GM23338 (cell line): ENCODE measurements at regions not wholly inside any gene's neighbourhood (a gene's known extent, or its start where the extent isn't known, plus 50 kb on each side); places are given as distances from the start of the nearest gene placed in this dataset.

ENCODE experiments used
- ATAC-seq: fragments of 200-7000 bp; cut with Tn5 transposase; 3 replicates; pipeline ENCODE4 v1.9.1; 2020
- DNase-seq: peaks from one replicate; pipeline ENCODE4 v3.0.0-alpha.2; 2015; ENCODE audit warnings: low spot score
- H2AFZ ChIP-seq: fragments of 200-600 bp; sonication (generic); 2 replicates; pipeline ENCODE4 v1.8.0; 2016; ENCODE audit warnings: antibody characterized with exemption, mild to moderate bottlenecking, moderate library complexity
- H3F3A ChIP-seq: fragments of 200-600 bp; sonication (generic); replicated peaks from 2 replicates; pipeline ENCODE4 v1.8.0; 2017; ENCODE audit warnings: antibody characterized with exemption, mixed run types, low read depth
- H3K27ac ChIP-seq: fragments of 200-600 bp; sonication (generic); 2 replicates; pipeline ENCODE4 v1.6.1; 2016; ENCODE audit warnings: low read depth
- H3K27me3 ChIP-seq: fragments of 200-600 bp; sonication (generic); 2 replicates; pipeline ENCODE4 v1.8.0; 2016; ENCODE audit warnings: mild to moderate bottlenecking, mixed run types, moderate library complexity; ENCODE audit not compliant: insufficient read depth
- H3K36me3 ChIP-seq: fragments of 200-600 bp; sonication (generic); 2 replicates; pipeline ENCODE4 v1.8.0; 2016; ENCODE audit warnings: mild to moderate bottlenecking; ENCODE audit not compliant: insufficient read depth
- H3K4me1 ChIP-seq: fragments of 200-600 bp; sonication (generic); 2 replicates; pipeline ENCODE4 v1.8.0; 2016; ENCODE audit warnings: mild to moderate bottlenecking, moderate library complexity; ENCODE audit not compliant: insufficient read depth
- H3K4me2 ChIP-seq: fragments of 200-600 bp; sonication (generic); 2 replicates; pipeline ENCODE4 v1.7.1; 2017; ENCODE audit warnings: mixed run types
- H3K4me3 ChIP-seq: fragments of 200-600 bp; sonication (generic); 2 replicates; pipeline ENCODE4 v1.6.1; 2016; ENCODE audit warnings: mixed run types
- H3K79me2 ChIP-seq: fragments of 200-600 bp; sonication (generic); replicated peaks from 2 replicates; pipeline ENCODE4 v1.8.0; 2017; ENCODE audit warnings: mild to moderate bottlenecking; ENCODE audit not compliant: insufficient read depth
- H3K9me2 ChIP-seq: fragments of 200-600 bp; sonication (generic); 2 replicates; pipeline ENCODE4 v1.8.0; 2017; ENCODE audit not compliant: insufficient read depth
- H4K20me1 ChIP-seq: fragments of 200-600 bp; sonication (generic); replicated peaks from 2 replicates; pipeline ENCODE4 v1.8.0; 2017; ENCODE audit warnings: mild to moderate bottlenecking; ENCODE audit not compliant: insufficient read depth
- H3K27ac Mint-ChIP-seq: 2 replicates; pipeline ENCODE4 v1.8.0; 2020; ENCODE audit warnings: inconsistent platforms, mild to moderate bottlenecking, moderate library complexity, mixed read lengths
- H3K27me3 Mint-ChIP-seq: 3 replicates; pipeline ENCODE4 v1.8.0; 2022; ENCODE audit warnings: low read depth, mild to moderate bottlenecking, moderate library complexity, mixed read lengths, inconsistent platforms; ENCODE audit not compliant: insufficient read depth, poor library complexity
- H3K36me3 Mint-ChIP-seq: 3 replicates; pipeline ENCODE4 v1.8.0; 2021; ENCODE audit warnings: low read depth, mild to moderate bottlenecking, inconsistent platforms, moderate library complexity, mixed read lengths
- H3K4me1 Mint-ChIP-seq: 3 replicates; pipeline ENCODE4 v1.8.0; 2020; ENCODE audit warnings: mild to moderate bottlenecking, inconsistent platforms, mixed read lengths
- H3K4me3 Mint-ChIP-seq: 3 replicates; pipeline ENCODE4 v1.8.0; 2021; ENCODE audit warnings: moderate library complexity, mild to moderate bottlenecking, inconsistent platforms, mixed read lengths
- H3K9me3 Mint-ChIP-seq: 3 replicates; pipeline ENCODE4 v1.8.0; 2020; ENCODE audit warnings: moderate library complexity, mild to moderate bottlenecking, inconsistent platforms, mixed read lengths
- CREB1 ChIP-seq: fragments of 250-450 bp; sonication (Bioruptor Pico); IDR thresholded peaks from 2 replicates; pipeline ENCODE4 v1.5.0; 2020; ENCODE audit warnings: low read depth, mild to moderate bottlenecking, moderate library complexity
- EZH2 ChIP-seq: fragments of 200-600 bp; sonication (generic); IDR thresholded peaks from one replicate; pipeline ENCODE4 v1.8.0; 2017; ENCODE audit warnings: antibody characterized with exemption, mild to moderate bottlenecking, low read depth; ENCODE audit not compliant: unreplicated experiment
- EZH2phosphoT487 ChIP-seq: fragments of 200-600 bp; sonication (generic); IDR thresholded peaks from one replicate; pipeline ENCODE4 v1.8.1; 2018; ENCODE audit warnings: antibody characterized with exemption; ENCODE audit not compliant: unreplicated experiment
- JUNB ChIP-seq: IDR thresholded peaks from one replicate; pipeline ENCODE4 v1.6.1; 2016; ENCODE audit warnings: antibody characterized with exemption; ENCODE audit not compliant: unreplicated experiment
- NANOG ChIP-seq: IDR thresholded peaks from 2 replicates; pipeline ENCODE4 v1.6.1; 2016; ENCODE audit warnings: antibody characterized with exemption, borderline replicate concordance
- POLR2AphosphoS5 ChIP-seq: IDR thresholded peaks from 2 replicates; pipeline ENCODE4 v1.6.1; 2016; ENCODE audit warnings: antibody characterized with exemption, low read depth
- STAT1 ChIP-seq: IDR thresholded peaks from one replicate; pipeline ENCODE4 v1.6.1; 2016; ENCODE audit warnings: antibody characterized with exemption; ENCODE audit not compliant: unreplicated experiment
- ZNF114 ChIP-seq: fragments of 250-450 bp; sonication (Bioruptor Pico); IDR thresholded peaks from 2 replicates; pipeline ENCODE4 v1.5.0; 2020; ENCODE audit warnings: mild to moderate bottlenecking, moderate library complexity
- ZNF331 ChIP-seq: fragments of 250-450 bp; sonication (Bioruptor Pico); IDR thresholded peaks from 2 replicates; pipeline ENCODE4 v1.5.0; 2020; ENCODE audit warnings: low read depth, mild to moderate bottlenecking, moderate library complexity
- TF ChIP-seq, protein P1 (sequence below), 2 experiments: fragments of 200-600 bp in 1 of 2; sonication (generic) in 1 of 2; conservative IDR thresholded peaks; 2 replicates each; pipeline versions ENCODE4 v1.5.1 to v1.6.1; 2016 to 2017; ENCODE audit warnings: antibody characterized with exemption in 2 of 2, low read depth in 2 of 2, mild to moderate bottlenecking in 2 of 2, moderate library complexity in 1 of 2
- TF ChIP-seq, protein P2 (sequence below): fragments of 250-450 bp; sonication (Bioruptor Pico); IDR thresholded peaks from 2 replicates; pipeline ENCODE4 v1.5.0; 2020; ENCODE audit warnings: mild to moderate bottlenecking, moderate library complexity
- TF ChIP-seq, protein P3 (sequence below): IDR thresholded peaks from one replicate; pipeline ENCODE4 v1.6.1; 2018; ENCODE audit warnings: antibody characterized with exemption; ENCODE audit not compliant: unreplicated experiment
- TF ChIP-seq, protein P4 (sequence below): IDR thresholded peaks from 2 replicates; pipeline ENCODE4 v1.6.1; 2016; ENCODE audit warnings: antibody characterized with exemption

DNA sequence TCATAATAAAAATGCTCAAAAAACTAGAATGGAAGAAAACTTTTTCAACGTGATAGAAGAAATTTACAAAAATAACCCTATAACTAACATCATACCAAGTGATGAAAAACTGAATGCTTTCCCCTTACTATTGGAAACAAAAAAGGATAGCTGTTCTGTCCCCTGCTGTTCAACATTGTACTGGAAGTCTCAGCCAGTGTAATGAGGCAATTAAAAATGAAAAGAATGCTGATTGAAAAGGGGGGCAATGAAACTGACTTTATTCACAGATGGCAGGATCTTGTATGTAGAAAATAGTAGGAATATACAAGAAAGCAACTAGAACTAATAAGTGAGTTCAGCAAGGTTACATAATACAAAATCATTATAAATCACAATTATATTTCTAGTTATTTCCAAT, 337.9 kb upstream of the KITLG start:
- Histone ChIP-seq H3K4me2 (no peak overlapping the region), H3K27ac (no peak overlapping the region), H3F3A (no peaks in the 10 kb centered on the region), H3K79me2 (no peaks in the 10 kb centered on the region), H3K27me3 (no peaks in the 10 kb centered on the region), H2AFZ (no peak overlapping the region), H3K4me3 (no peak overlapping the region), H4K20me1 (no peaks in the 10 kb centered on the region), H3K36me3 (no peaks in the 10 kb centered on the region), H3K9me2 (no peaks in the 10 kb centered on the region), H3K4me1 (peaks cover 19% of the 10 kb centered on the region)
- DNase-seq: no peak
- no peak for ATAC-seq
- TF ChIP-seq, protein P1, sequence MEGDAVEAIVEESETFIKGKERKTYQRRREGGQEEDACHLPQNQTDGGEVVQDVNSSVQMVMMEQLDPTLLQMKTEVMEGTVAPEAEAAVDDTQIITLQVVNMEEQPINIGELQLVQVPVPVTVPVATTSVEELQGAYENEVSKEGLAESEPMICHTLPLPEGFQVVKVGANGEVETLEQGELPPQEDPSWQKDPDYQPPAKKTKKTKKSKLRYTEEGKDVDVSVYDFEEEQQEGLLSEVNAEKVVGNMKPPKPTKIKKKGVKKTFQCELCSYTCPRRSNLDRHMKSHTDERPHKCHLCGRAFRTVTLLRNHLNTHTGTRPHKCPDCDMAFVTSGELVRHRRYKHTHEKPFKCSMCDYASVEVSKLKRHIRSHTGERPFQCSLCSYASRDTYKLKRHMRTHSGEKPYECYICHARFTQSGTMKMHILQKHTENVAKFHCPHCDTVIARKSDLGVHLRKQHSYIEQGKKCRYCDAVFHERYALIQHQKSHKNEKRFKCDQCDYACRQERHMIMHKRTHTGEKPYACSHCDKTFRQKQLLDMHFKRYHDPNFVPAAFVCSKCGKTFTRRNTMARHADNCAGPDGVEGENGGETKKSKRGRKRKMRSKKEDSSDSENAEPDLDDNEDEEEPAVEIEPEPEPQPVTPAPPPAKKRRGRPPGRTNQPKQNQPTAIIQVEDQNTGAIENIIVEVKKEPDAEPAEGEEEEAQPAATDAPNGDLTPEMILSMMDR (conservative IDR thresholded peaks at IDR 0.05; ENCODE audit: low read depth in 2 of 2): no peak
- no peak for TF ChIP-seq JUNB
- TF ChIP-seq, protein P2, sequence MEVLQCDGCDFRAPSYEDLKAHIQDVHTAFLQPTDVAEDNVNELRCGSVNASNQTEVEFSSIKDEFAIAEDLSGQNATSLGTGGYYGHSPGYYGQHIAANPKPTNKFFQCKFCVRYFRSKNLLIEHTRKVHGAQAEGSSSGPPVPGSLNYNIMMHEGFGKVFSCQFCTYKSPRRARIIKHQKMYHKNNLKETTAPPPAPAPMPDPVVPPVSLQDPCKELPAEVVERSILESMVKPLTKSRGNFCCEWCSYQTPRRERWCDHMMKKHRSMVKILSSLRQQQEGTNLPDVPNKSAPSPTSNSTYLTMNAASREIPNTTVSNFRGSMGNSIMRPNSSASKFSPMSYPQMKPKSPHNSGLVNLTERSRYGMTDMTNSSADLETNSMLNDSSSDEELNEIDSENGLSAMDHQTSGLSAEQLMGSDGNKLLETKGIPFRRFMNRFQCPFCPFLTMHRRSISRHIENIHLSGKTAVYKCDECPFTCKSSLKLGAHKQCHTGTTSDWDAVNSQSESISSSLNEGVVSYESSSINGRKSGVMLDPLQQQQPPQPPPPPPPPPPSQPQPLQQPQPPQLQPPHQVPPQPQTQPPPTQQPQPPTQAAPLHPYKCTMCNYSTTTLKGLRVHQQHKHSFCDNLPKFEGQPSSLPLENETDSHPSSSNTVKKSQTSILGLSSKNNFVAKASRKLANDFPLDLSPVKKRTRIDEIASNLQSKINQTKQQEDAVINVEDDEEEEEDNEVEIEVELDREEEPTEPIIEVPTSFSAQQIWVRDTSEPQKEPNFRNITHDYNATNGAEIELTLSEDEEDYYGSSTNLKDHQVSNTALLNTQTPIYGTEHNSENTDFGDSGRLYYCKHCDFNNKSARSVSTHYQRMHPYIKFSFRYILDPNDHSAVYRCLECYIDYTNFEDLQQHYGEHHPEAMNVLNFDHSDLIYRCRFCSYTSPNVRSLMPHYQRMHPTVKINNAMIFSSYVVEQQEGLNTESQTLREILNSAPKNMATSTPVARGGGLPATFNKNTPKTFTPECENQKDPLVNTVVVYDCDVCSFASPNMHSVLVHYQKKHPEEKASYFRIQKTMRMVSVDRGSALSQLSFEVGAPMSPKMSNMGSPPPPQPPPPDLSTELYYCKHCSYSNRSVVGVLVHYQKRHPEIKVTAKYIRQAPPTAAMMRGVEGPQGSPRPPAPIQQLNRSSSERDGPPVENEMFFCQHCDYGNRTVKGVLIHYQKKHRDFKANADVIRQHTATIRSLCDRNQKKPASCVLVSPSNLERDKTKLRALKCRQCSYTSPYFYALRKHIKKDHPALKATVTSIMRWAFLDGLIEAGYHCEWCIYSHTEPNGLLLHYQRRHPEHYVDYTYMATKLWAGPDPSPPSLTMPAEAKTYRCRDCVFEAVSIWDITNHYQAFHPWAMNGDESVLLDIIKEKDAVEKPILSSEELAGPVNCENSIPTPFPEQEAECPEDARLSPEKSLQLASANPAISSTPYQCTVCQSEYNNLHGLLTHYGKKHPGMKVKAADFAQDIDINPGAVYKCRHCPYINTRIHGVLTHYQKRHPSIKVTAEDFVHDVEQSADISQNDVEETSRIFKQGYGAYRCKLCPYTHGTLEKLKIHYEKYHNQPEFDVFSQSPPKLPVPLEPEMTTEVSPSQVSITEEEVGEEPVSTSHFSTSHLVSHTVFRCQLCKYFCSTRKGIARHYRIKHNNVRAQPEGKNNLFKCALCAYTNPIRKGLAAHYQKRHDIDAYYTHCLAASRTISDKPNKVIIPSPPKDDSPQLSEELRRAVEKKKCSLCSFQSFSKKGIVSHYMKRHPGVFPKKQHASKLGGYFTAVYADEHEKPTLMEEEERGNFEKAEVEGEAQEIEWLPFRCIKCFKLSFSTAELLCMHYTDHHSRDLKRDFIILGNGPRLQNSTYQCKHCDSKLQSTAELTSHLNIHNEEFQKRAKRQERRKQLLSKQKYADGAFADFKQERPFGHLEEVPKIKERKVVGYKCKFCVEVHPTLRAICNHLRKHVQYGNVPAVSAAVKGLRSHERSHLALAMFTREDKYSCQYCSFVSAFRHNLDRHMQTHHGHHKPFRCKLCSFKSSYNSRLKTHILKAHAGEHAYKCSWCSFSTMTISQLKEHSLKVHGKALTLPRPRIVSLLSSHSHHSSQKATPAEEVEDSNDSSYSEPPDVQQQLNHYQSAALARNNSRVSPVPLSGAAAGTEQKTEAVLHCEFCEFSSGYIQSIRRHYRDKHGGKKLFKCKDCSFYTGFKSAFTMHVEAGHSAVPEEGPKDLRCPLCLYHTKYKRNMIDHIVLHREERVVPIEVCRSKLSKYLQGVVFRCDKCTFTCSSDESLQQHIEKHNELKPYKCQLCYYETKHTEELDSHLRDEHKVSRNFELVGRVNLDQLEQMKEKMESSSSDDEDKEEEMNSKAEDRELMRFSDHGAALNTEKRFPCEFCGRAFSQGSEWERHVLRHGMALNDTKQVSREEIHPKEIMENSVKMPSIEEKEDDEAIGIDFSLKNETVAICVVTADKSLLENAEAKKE (CRISPR knock-in tag): no peak
- no peak for TF ChIP-seq EZH2phosphoT487
- TF ChIP-seq EZH2: no peak
- no peak for TF ChIP-seq NANOG
- no peak for TF ChIP-seq POLR2AphosphoS5
- TF ChIP-seq, protein P3, sequence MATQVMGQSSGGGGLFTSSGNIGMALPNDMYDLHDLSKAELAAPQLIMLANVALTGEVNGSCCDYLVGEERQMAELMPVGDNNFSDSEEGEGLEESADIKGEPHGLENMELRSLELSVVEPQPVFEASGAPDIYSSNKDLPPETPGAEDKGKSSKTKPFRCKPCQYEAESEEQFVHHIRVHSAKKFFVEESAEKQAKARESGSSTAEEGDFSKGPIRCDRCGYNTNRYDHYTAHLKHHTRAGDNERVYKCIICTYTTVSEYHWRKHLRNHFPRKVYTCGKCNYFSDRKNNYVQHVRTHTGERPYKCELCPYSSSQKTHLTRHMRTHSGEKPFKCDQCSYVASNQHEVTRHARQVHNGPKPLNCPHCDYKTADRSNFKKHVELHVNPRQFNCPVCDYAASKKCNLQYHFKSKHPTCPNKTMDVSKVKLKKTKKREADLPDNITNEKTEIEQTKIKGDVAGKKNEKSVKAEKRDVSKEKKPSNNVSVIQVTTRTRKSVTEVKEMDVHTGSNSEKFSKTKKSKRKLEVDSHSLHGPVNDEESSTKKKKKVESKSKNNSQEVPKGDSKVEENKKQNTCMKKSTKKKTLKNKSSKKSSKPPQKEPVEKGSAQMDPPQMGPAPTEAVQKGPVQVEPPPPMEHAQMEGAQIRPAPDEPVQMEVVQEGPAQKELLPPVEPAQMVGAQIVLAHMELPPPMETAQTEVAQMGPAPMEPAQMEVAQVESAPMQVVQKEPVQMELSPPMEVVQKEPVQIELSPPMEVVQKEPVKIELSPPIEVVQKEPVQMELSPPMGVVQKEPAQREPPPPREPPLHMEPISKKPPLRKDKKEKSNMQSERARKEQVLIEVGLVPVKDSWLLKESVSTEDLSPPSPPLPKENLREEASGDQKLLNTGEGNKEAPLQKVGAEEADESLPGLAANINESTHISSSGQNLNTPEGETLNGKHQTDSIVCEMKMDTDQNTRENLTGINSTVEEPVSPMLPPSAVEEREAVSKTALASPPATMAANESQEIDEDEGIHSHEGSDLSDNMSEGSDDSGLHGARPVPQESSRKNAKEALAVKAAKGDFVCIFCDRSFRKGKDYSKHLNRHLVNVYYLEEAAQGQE: no peak
- no peak for TF ChIP-seq ZNF331 (CRISPR knock-in tag)
- TF ChIP-seq, protein P4, sequence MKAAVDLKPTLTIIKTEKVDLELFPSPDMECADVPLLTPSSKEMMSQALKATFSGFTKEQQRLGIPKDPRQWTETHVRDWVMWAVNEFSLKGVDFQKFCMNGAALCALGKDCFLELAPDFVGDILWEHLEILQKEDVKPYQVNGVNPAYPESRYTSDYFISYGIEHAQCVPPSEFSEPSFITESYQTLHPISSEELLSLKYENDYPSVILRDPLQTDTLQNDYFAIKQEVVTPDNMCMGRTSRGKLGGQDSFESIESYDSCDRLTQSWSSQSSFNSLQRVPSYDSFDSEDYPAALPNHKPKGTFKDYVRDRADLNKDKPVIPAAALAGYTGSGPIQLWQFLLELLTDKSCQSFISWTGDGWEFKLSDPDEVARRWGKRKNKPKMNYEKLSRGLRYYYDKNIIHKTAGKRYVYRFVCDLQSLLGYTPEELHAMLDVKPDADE: no peak
- TF ChIP-seq STAT1: no peak
- TF ChIP-seq ZNF114: no peak
- TF ChIP-seq CREB1 (CRISPR knock-in tag): no peak
- Mint-ChIP-seq H3K27ac (no peak overlapping the region), H3K4me1 (peaks cover 28% of the 10 kb centered on the region), H3K9me3 (peaks cover 9% of the 10 kb centered on the region), H3K4me3 (no peak overlapping the region), H3K36me3 (peaks cover 3% of the 10 kb centered on the region; the same call in 2 of the 3 replicates), H3K27me3 (peaks cover 2% of the 10 kb centered on the region)
